H1 (cell line): ENCODE measurements at regions not wholly inside any gene's neighbourhood (a gene's known extent, or its start where the extent isn't known, plus 50 kb on each side); places are given as distances from the start of the nearest gene placed in this dataset.

Experiments
- CTCF ChIA-PET: fragments of 300-600 bp; sonication (Branson Sonifier 250); formaldehyde crosslinking; loops from one replicate; lab custom pipeline; 2021; ENCODE audit not compliant: partially characterized antibody; lab: Charles Lee
- POLR2A ChIA-PET: fragments of 300-600 bp; sonication (Branson Sonifier 250); formaldehyde crosslinking; loops from one replicate; lab custom pipeline; 2021; ENCODE audit warnings: inconsistent platforms; ENCODE audit not compliant: partially characterized antibody; lab: Charles Lee
- DNase-seq, 2 experiments: peaks; one replicate each; pipeline versions ENCODE4 v3.0.0 to v3.0.0-alpha.2; 2010 to 2022; ENCODE audit warnings: low spot score in 2 of 2, low read depth in 1 of 2, mixed read lengths in 1 of 2
- FAIRE-seq: peaks from 2 replicates; lab custom pipeline; 2011; peaks lifted over from hg19 to GRCh38; lab: Jason Lieb, UNC
- H2AFZ ChIP-seq: 2 replicates; pipeline ENCODE4 v1.8.1; 2012; ENCODE audit warnings: low read length, inconsistent platforms
- H2AK5ac ChIP-seq: 2 replicates; pipeline ENCODE4 v1.6.1; 2013; ENCODE audit warnings: low read depth, low read length
- H2BK120ac ChIP-seq: replicated peaks from 2 replicates; pipeline ENCODE3; 2013; ENCODE audit warnings: low read depth, low read length, inconsistent platforms
- H2BK12ac ChIP-seq: 2 replicates; pipeline ENCODE4 v1.6.1; 2013; ENCODE audit warnings: low read depth, low read length
- H2BK15ac ChIP-seq: 2 replicates; pipeline ENCODE4 v1.6.1; 2013; ENCODE audit warnings: low read length
- H2BK20ac ChIP-seq: 2 replicates; pipeline ENCODE4 v1.6.1; 2013; ENCODE audit warnings: low read length
- H2BK5ac ChIP-seq: 2 replicates; pipeline ENCODE4 v1.6.1; 2013; ENCODE audit warnings: low read depth, low read length
- H3K14ac ChIP-seq: 2 replicates; pipeline ENCODE4 v1.6.1; 2013; ENCODE audit warnings: inconsistent platforms; ENCODE audit not compliant: insufficient read length
- H3K18ac ChIP-seq: 2 replicates; pipeline ENCODE4 v1.6.1; 2013; ENCODE audit warnings: low read length; ENCODE audit errors: extremely low read depth
- H3K23ac ChIP-seq: 2 replicates; pipeline ENCODE4 v1.6.1; 2013; ENCODE audit warnings: inconsistent platforms; ENCODE audit not compliant: insufficient read length
- H3K23me2 ChIP-seq: 2 replicates; pipeline ENCODE4 v1.6.1; 2013; ENCODE audit warnings: low read depth, low read length
- H3K27ac ChIP-seq: 2 replicates; pipeline ENCODE4 v1.6.1; 2011; ENCODE audit warnings: low read depth, low read length, inconsistent platforms
- H3K27me3 ChIP-seq, 4 experiments: replicated peaks in 1 of 4; 1 replicate in 1 of 4; 2 replicates in 3 of 4; pipeline versions ENCODE4 v1.6.1 to v1.8.1; 2011 to 2013; ENCODE audit warnings: low read length in 3 of 4, mild to moderate bottlenecking in 3 of 4, inconsistent platforms in 2 of 4, mixed read lengths in 2 of 4, moderate library complexity in 1 of 4; ENCODE audit not compliant: control insufficient read depth in 3 of 4, insufficient read depth in 3 of 4; ENCODE audit errors: extremely low read depth in 1 of 4
- H3K36me3 ChIP-seq, 4 experiments: 2 replicates each; pipeline versions ENCODE4 v1.6.1 to v1.8.1; 2011 to 2013; ENCODE audit warnings: mild to moderate bottlenecking in 4 of 4, low read length in 3 of 4, moderate library complexity in 2 of 4, control low read depth in 1 of 4, inconsistent platforms in 1 of 4; ENCODE audit not compliant: insufficient read depth in 4 of 4, control insufficient read depth in 2 of 4
- H3K4ac ChIP-seq: replicated peaks from 2 replicates; pipeline ENCODE3; 2013; ENCODE audit warnings: low read length, low read depth, mixed read lengths, inconsistent platforms; ENCODE audit not compliant: insufficient read length
- H3K4me1 ChIP-seq, 4 experiments: replicated peaks in 1 of 4; 1 replicate in 1 of 4; 2 replicates in 3 of 4; pipeline versions ENCODE4 v1.6.1 to v1.8.1; 2011 to 2013; ENCODE audit warnings: low read length in 3 of 4, inconsistent platforms in 2 of 4, mixed read lengths in 1 of 4; ENCODE audit not compliant: insufficient read depth in 4 of 4, control insufficient read depth in 3 of 4
- H3K4me2 ChIP-seq, 2 experiments: 2 replicates each; pipeline versions ENCODE4 v1.6.1 to v1.8.1; 2011 to 2013; ENCODE audit warnings: low read depth in 2 of 2, low read length in 2 of 2, control low read depth in 1 of 2, inconsistent platforms in 1 of 2, mild to moderate bottlenecking in 1 of 2; ENCODE audit not compliant: insufficient read depth in 1 of 2
- H3K4me3 ChIP-seq, 4 experiments: fragments of 200-600, 300-600 bp in 1 of 4; sonication (generic), shearing (Covaris generic), sonication (Bioruptor Twin) in 1 of 4; 2 replicates each; pipeline versions ENCODE4 v1.5.1 to v1.8.1; 2011 to 2016; ENCODE audit warnings: low read length in 4 of 4, low read depth in 3 of 4, control low read depth in 2 of 4, inconsistent platforms in 2 of 4, mild to moderate bottlenecking in 2 of 4, mixed read lengths in 1 of 4, moderate library complexity in 1 of 4; ENCODE audit not compliant: insufficient read depth in 2 of 4; ENCODE audit errors: extremely low read depth in 1 of 4
- H3K56ac ChIP-seq: replicated peaks from 2 replicates; pipeline ENCODE3; 2013; ENCODE audit warnings: low read depth, mild to moderate bottlenecking, mixed read lengths, low read length, inconsistent platforms; ENCODE audit not compliant: insufficient read length
- H3K79me1 ChIP-seq: 2 replicates; pipeline ENCODE4 v1.6.1; 2013; ENCODE audit warnings: low read depth, low read length, control low read depth
- H3K79me2 ChIP-seq, 2 experiments: 2 replicates each; pipeline versions ENCODE4 v1.6.1 to v1.8.1; 2012 to 2013; ENCODE audit warnings: low read length in 2 of 2, mild to moderate bottlenecking in 2 of 2, inconsistent platforms in 1 of 2; ENCODE audit not compliant: insufficient read depth in 2 of 2, control insufficient read depth in 1 of 2
- H3K9ac ChIP-seq, 4 experiments: replicated peaks in 1 of 4; 1 replicate in 1 of 4; 2 replicates in 3 of 4; pipeline versions ENCODE4 v1.6.1 to v1.8.1; 2011 to 2013; ENCODE audit warnings: low read depth in 3 of 4, low read length in 3 of 4, control low read depth in 2 of 4, mild to moderate bottlenecking in 2 of 4, moderate library complexity in 2 of 4, inconsistent platforms in 1 of 4; ENCODE audit errors: extremely low read depth in 1 of 4
- H3K9me3 ChIP-seq, 2 experiments: 2 replicates each; pipeline versions ENCODE4 v1.6.1 to v1.8.1; 2012 to 2013; ENCODE audit warnings: mild to moderate bottlenecking in 2 of 2, moderate library complexity in 2 of 2, control low read depth in 1 of 2, inconsistent platforms in 1 of 2, low read depth in 1 of 2, low read length in 1 of 2, mixed read lengths in 1 of 2; ENCODE audit not compliant: insufficient read depth in 2 of 2
- H4K20me1 ChIP-seq, 2 experiments: replicated peaks in 1 of 2; 2 replicates each; pipeline versions ENCODE3 to v1.8.1; 2011 to 2013; ENCODE audit warnings: inconsistent platforms in 2 of 2, low read length in 2 of 2, mild to moderate bottlenecking in 1 of 2; ENCODE audit not compliant: insufficient read depth in 2 of 2, control insufficient read depth in 1 of 2
- H4K5ac ChIP-seq: 2 replicates; pipeline ENCODE4 v1.6.1; 2013; ENCODE audit warnings: low read length, low read depth, mixed read lengths, inconsistent platforms; ENCODE audit not compliant: insufficient read length
- H4K8ac ChIP-seq: 2 replicates; pipeline ENCODE4 v1.8.0; 2013; ENCODE audit warnings: mild to moderate bottlenecking, moderate library complexity, low read length, inconsistent platforms; ENCODE audit not compliant: insufficient read depth; ENCODE audit errors: extremely low read depth
- H4K91ac ChIP-seq: replicated peaks from 2 replicates; pipeline ENCODE3; 2013; ENCODE audit warnings: low read length, mixed read lengths, inconsistent platforms; ENCODE audit not compliant: insufficient read length
- BACH1 ChIP-seq: IDR thresholded peaks from 2 replicates; pipeline ENCODE4 v1.6.1; 2012; ENCODE audit warnings: low read length, improper control_type of control experiment
- BCL11A ChIP-seq, 2 experiments: IDR thresholded peaks; one replicate each; pipeline ENCODE4 v1.6.1; 2011; ENCODE audit warnings: low read depth in 2 of 2, low read length in 2 of 2, mild to moderate bottlenecking in 2 of 2
- CEBPB ChIP-seq: IDR thresholded peaks from 2 replicates; pipeline ENCODE4 v1.6.1; 2012; ENCODE audit warnings: low read depth, low read length
- CHD1 ChIP-seq: IDR thresholded peaks from 2 replicates; pipeline ENCODE4 v1.6.1; 2012; ENCODE audit warnings: low read depth, low read length, improper control_type of control experiment
- E2F6 ChIP-seq: IDR thresholded peaks from 2 replicates; pipeline ENCODE4 v1.6.1; 2012; ENCODE audit warnings: inconsistent platforms
- EGR1 ChIP-seq: IDR thresholded peaks from 2 replicates; pipeline ENCODE4 v1.6.1; 2011; ENCODE audit warnings: low read depth, low read length, borderline replicate concordance
- EP300 ChIP-seq, 2 experiments: IDR thresholded peaks; 1 replicate in 1 of 2; 2 replicates in 1 of 2; pipeline ENCODE4 v1.6.1; 2011 to 2012; ENCODE audit warnings: low read depth in 2 of 2, low read length in 2 of 2, mild to moderate bottlenecking in 2 of 2, borderline replicate concordance in 1 of 2, inconsistent platforms in 1 of 2, moderate library complexity in 1 of 2
- MAX ChIP-seq: IDR thresholded peaks from 2 replicates; pipeline ENCODE4 v1.6.1; 2012; ENCODE audit warnings: inconsistent platforms
- NRF1 ChIP-seq: IDR thresholded peaks from 2 replicates; pipeline ENCODE4 v1.6.1; 2011; ENCODE audit warnings: mild to moderate bottlenecking, low read depth, low read length, improper control_type of control experiment
- RXRA ChIP-seq: IDR thresholded peaks from 2 replicates; pipeline ENCODE4 v1.6.1; 2011; ENCODE audit warnings: low read depth, mild to moderate bottlenecking, low read length, moderate library complexity; ENCODE audit not compliant: insufficient read depth
- SIX5 ChIP-seq: IDR thresholded peaks from 2 replicates; pipeline ENCODE4 v1.6.1; 2011; ENCODE audit warnings: mild to moderate bottlenecking, low read depth, low read length
- TAF1 ChIP-seq: IDR thresholded peaks from 2 replicates; pipeline ENCODE4 v1.6.1; 2011; ENCODE audit warnings: mild to moderate bottlenecking, low read depth, low read length
- TBP ChIP-seq: IDR thresholded peaks from 2 replicates; pipeline ENCODE4 v1.6.1; 2011; ENCODE audit warnings: low read depth, low read length, improper control_type of control experiment
- WGBS, 2 experiments: shearing (Covaris generic) in 1 of 2; methylation state at CpG; one replicate each; pipeline versions ENCODE4 v1.1.6 to v1.1.7; 2013 to 2015; ENCODE audit warnings: low lambda C conversion rate in 2 of 2, mixed read lengths in 2 of 2, inconsistent platforms in 1 of 2, low coverage in 1 of 2, missing lambda C conversion rate in 1 of 2; ENCODE audit not compliant: insufficient replicate concordance in 2 of 2, insufficient coverage in 1 of 2, insufficient read length in 1 of 2; ENCODE audit errors: extremely low coverage in 1 of 2, missing lambda C conversion rate in 1 of 2; 5-methylcytosine and 5-hydroxymethylcytosine counted together
- TF ChIP-seq, protein P1 (sequence below): IDR thresholded peaks from 2 replicates; pipeline ENCODE4 v1.6.1; 2011; ENCODE audit warnings: low read length, improper control_type of control experiment

GRCh38 chr12:15035185-15035584, 62.3 kb downstream of the PDE6H start:
- Histone ChIP-seq H2BK12ac (no peak overlapping the region), H3K4me3 (no peak overlapping the region), H3K4me1 (peaks cover 2 to 7% (median 4%) of the 10 kb centered on the region in 4 experiments; a peak in 4 of 7 replicates), H3K23ac (no peak overlapping the region), H3K9ac (no peak overlapping the region), H3K27ac (no peak overlapping the region), H2AFZ (no peak overlapping the region; the same call in 1 of the 2 replicates), H4K20me1 (no peaks in the 10 kb centered on the region), H4K5ac (no peak overlapping the region), H3K4ac (no peak overlapping the region), H4K91ac (no peak overlapping the region), H3K4me2 (no peak overlapping the region), H2AK5ac (no peak overlapping the region), H3K36me3 (no peaks in the 10 kb centered on the region), H3K23me2 (no peaks in the 10 kb centered on the region), H3K56ac (no peak overlapping the region), H3K79me2 (no peaks in the 10 kb centered on the region), H2BK120ac (no peak overlapping the region), H3K27me3 (no peaks in the 10 kb centered on the region), H2BK20ac (no peak overlapping the region), H4K8ac (no peak overlapping the region), H2BK15ac (no peak overlapping the region), H2BK5ac (no peak overlapping the region), H3K79me1 (no peaks in the 10 kb centered on the region), H3K9me3 (no peaks in the 10 kb centered on the region), H3K14ac (no peak overlapping the region), H3K18ac (no peak overlapping the region)
- ChIA-PET POLR2A (no interaction called here), CTCF (interaction anchor here (0.9 to 1.3 kb wide), 2 partner anchors 15 to 187 kb away, joined by 3 read pairs; no protein-coding TSS in a partner anchor)
- DNase-seq (no peak), FAIRE-seq (no peak)
- 75% methylated on average over 3 of the region's 3 CpGs; no CpG with 5 or more reads in 1 of the 2 experiments for WGBS, 2 experiments
- TF ChIP-seq EGR1: no peak
- TF ChIP-seq TAF1: no peak
- TF ChIP-seq RXRA: no peak
- TF ChIP-seq SIX5: no peak
- TF ChIP-seq CHD1: no peak
- TF ChIP-seq, protein P1, sequence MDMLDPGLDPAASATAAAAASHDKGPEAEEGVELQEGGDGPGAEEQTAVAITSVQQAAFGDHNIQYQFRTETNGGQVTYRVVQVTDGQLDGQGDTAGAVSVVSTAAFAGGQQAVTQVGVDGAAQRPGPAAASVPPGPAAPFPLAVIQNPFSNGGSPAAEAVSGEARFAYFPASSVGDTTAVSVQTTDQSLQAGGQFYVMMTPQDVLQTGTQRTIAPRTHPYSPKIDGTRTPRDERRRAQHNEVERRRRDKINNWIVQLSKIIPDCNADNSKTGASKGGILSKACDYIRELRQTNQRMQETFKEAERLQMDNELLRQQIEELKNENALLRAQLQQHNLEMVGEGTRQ: no peak
- TF ChIP-seq CEBPB: no peak
- no peak for TF ChIP-seq NRF1
- TF ChIP-seq E2F6: no peak
- TF ChIP-seq TBP: no peak
- TF ChIP-seq MAX: no peak
- no peak for TF ChIP-seq BCL11A (IDR thresholded peaks at IDR 0.05; ENCODE audit: low read depth in 2 of 2, low read length in 2 of 2)
- TF ChIP-seq BACH1: no peak
- TF ChIP-seq EP300 (IDR thresholded peaks at IDR 0.05; ENCODE audit: borderline replicate concordance in 1 of 2, low read depth in 2 of 2, low read length in 2 of 2): no peak
